H1 (cell line): ENCODE measurements at regions not wholly inside any gene's neighbourhood (a gene's known extent, or its start where the extent isn't known, plus 50 kb on each side); places are given as distances from the start of the nearest gene placed in this dataset.

Experiments used
- CTCF ChIA-PET: fragments of 300-600 bp; sonication (Branson Sonifier 250); formaldehyde crosslinking; loops from one replicate; lab custom pipeline; 2021; ENCODE audit not compliant: partially characterized antibody; lab: Charles Lee
- POLR2A ChIA-PET: fragments of 300-600 bp; sonication (Branson Sonifier 250); formaldehyde crosslinking; loops from one replicate; lab custom pipeline; 2021; ENCODE audit warnings: inconsistent platforms; ENCODE audit not compliant: partially characterized antibody; lab: Charles Lee
- DNase-seq, 2 experiments: peaks; one replicate each; pipeline versions ENCODE4 v3.0.0 to v3.0.0-alpha.2; 2010 to 2022; ENCODE audit warnings: low spot score in 2 of 2, low read depth in 1 of 2, mixed read lengths in 1 of 2
- FAIRE-seq: peaks from 2 replicates; lab custom pipeline; 2011; peaks lifted over from hg19 to GRCh38; lab: Jason Lieb, UNC
- H2AFZ ChIP-seq: 2 replicates; pipeline ENCODE4 v1.8.1; 2012; ENCODE audit warnings: low read length, inconsistent platforms
- H2AK5ac ChIP-seq: 2 replicates; pipeline ENCODE4 v1.6.1; 2013; ENCODE audit warnings: low read depth, low read length
- H2BK120ac ChIP-seq: replicated peaks from 2 replicates; pipeline ENCODE3; 2013; ENCODE audit warnings: low read depth, low read length, inconsistent platforms
- H2BK12ac ChIP-seq: 2 replicates; pipeline ENCODE4 v1.6.1; 2013; ENCODE audit warnings: low read depth, low read length
- H2BK15ac ChIP-seq: 2 replicates; pipeline ENCODE4 v1.6.1; 2013; ENCODE audit warnings: low read length
- H2BK20ac ChIP-seq: 2 replicates; pipeline ENCODE4 v1.6.1; 2013; ENCODE audit warnings: low read length
- H2BK5ac ChIP-seq: 2 replicates; pipeline ENCODE4 v1.6.1; 2013; ENCODE audit warnings: low read depth, low read length
- H3K14ac ChIP-seq: 2 replicates; pipeline ENCODE4 v1.6.1; 2013; ENCODE audit warnings: inconsistent platforms; ENCODE audit not compliant: insufficient read length
- H3K18ac ChIP-seq: 2 replicates; pipeline ENCODE4 v1.6.1; 2013; ENCODE audit warnings: low read length; ENCODE audit errors: extremely low read depth
- H3K23ac ChIP-seq: 2 replicates; pipeline ENCODE4 v1.6.1; 2013; ENCODE audit warnings: inconsistent platforms; ENCODE audit not compliant: insufficient read length
- H3K23me2 ChIP-seq: 2 replicates; pipeline ENCODE4 v1.6.1; 2013; ENCODE audit warnings: low read depth, low read length
- H3K27ac ChIP-seq: 2 replicates; pipeline ENCODE4 v1.6.1; 2011; ENCODE audit warnings: low read depth, low read length, inconsistent platforms
- H3K27me3 ChIP-seq, 4 experiments: replicated peaks in 1 of 4; 1 replicate in 1 of 4; 2 replicates in 3 of 4; pipeline versions ENCODE4 v1.6.1 to v1.8.1; 2011 to 2013; ENCODE audit warnings: low read length in 3 of 4, mild to moderate bottlenecking in 3 of 4, inconsistent platforms in 2 of 4, mixed read lengths in 2 of 4, moderate library complexity in 1 of 4; ENCODE audit not compliant: control insufficient read depth in 3 of 4, insufficient read depth in 3 of 4; ENCODE audit errors: extremely low read depth in 1 of 4
- H3K36me3 ChIP-seq, 4 experiments: 2 replicates each; pipeline versions ENCODE4 v1.6.1 to v1.8.1; 2011 to 2013; ENCODE audit warnings: mild to moderate bottlenecking in 4 of 4, low read length in 3 of 4, moderate library complexity in 2 of 4, control low read depth in 1 of 4, inconsistent platforms in 1 of 4; ENCODE audit not compliant: insufficient read depth in 4 of 4, control insufficient read depth in 2 of 4
- H3K4ac ChIP-seq: replicated peaks from 2 replicates; pipeline ENCODE3; 2013; ENCODE audit warnings: low read length, low read depth, mixed read lengths, inconsistent platforms; ENCODE audit not compliant: insufficient read length
- H3K4me1 ChIP-seq, 4 experiments: replicated peaks in 1 of 4; 1 replicate in 1 of 4; 2 replicates in 3 of 4; pipeline versions ENCODE4 v1.6.1 to v1.8.1; 2011 to 2013; ENCODE audit warnings: low read length in 3 of 4, inconsistent platforms in 2 of 4, mixed read lengths in 1 of 4; ENCODE audit not compliant: insufficient read depth in 4 of 4, control insufficient read depth in 3 of 4
- H3K4me2 ChIP-seq, 2 experiments: 2 replicates each; pipeline versions ENCODE4 v1.6.1 to v1.8.1; 2011 to 2013; ENCODE audit warnings: low read depth in 2 of 2, low read length in 2 of 2, control low read depth in 1 of 2, inconsistent platforms in 1 of 2, mild to moderate bottlenecking in 1 of 2; ENCODE audit not compliant: insufficient read depth in 1 of 2
- H3K4me3 ChIP-seq, 4 experiments: fragments of 200-600, 300-600 bp in 1 of 4; sonication (generic), shearing (Covaris generic), sonication (Bioruptor Twin) in 1 of 4; 2 replicates each; pipeline versions ENCODE4 v1.5.1 to v1.8.1; 2011 to 2016; ENCODE audit warnings: low read length in 4 of 4, low read depth in 3 of 4, control low read depth in 2 of 4, inconsistent platforms in 2 of 4, mild to moderate bottlenecking in 2 of 4, mixed read lengths in 1 of 4, moderate library complexity in 1 of 4; ENCODE audit not compliant: insufficient read depth in 2 of 4; ENCODE audit errors: extremely low read depth in 1 of 4
- H3K56ac ChIP-seq: replicated peaks from 2 replicates; pipeline ENCODE3; 2013; ENCODE audit warnings: low read depth, mild to moderate bottlenecking, mixed read lengths, low read length, inconsistent platforms; ENCODE audit not compliant: insufficient read length
- H3K79me1 ChIP-seq: 2 replicates; pipeline ENCODE4 v1.6.1; 2013; ENCODE audit warnings: low read depth, low read length, control low read depth
- H3K79me2 ChIP-seq, 2 experiments: 2 replicates each; pipeline versions ENCODE4 v1.6.1 to v1.8.1; 2012 to 2013; ENCODE audit warnings: low read length in 2 of 2, mild to moderate bottlenecking in 2 of 2, inconsistent platforms in 1 of 2; ENCODE audit not compliant: insufficient read depth in 2 of 2, control insufficient read depth in 1 of 2
- H3K9ac ChIP-seq, 4 experiments: replicated peaks in 1 of 4; 1 replicate in 1 of 4; 2 replicates in 3 of 4; pipeline versions ENCODE4 v1.6.1 to v1.8.1; 2011 to 2013; ENCODE audit warnings: low read depth in 3 of 4, low read length in 3 of 4, control low read depth in 2 of 4, mild to moderate bottlenecking in 2 of 4, moderate library complexity in 2 of 4, inconsistent platforms in 1 of 4; ENCODE audit errors: extremely low read depth in 1 of 4
- H3K9me3 ChIP-seq, 2 experiments: 2 replicates each; pipeline versions ENCODE4 v1.6.1 to v1.8.1; 2012 to 2013; ENCODE audit warnings: mild to moderate bottlenecking in 2 of 2, moderate library complexity in 2 of 2, control low read depth in 1 of 2, inconsistent platforms in 1 of 2, low read depth in 1 of 2, low read length in 1 of 2, mixed read lengths in 1 of 2; ENCODE audit not compliant: insufficient read depth in 2 of 2
- H4K20me1 ChIP-seq, 2 experiments: replicated peaks in 1 of 2; 2 replicates each; pipeline versions ENCODE3 to v1.8.1; 2011 to 2013; ENCODE audit warnings: inconsistent platforms in 2 of 2, low read length in 2 of 2, mild to moderate bottlenecking in 1 of 2; ENCODE audit not compliant: insufficient read depth in 2 of 2, control insufficient read depth in 1 of 2
- H4K5ac ChIP-seq: 2 replicates; pipeline ENCODE4 v1.6.1; 2013; ENCODE audit warnings: low read length, low read depth, mixed read lengths, inconsistent platforms; ENCODE audit not compliant: insufficient read length
- H4K8ac ChIP-seq: 2 replicates; pipeline ENCODE4 v1.8.0; 2013; ENCODE audit warnings: mild to moderate bottlenecking, moderate library complexity, low read length, inconsistent platforms; ENCODE audit not compliant: insufficient read depth; ENCODE audit errors: extremely low read depth
- H4K91ac ChIP-seq: replicated peaks from 2 replicates; pipeline ENCODE3; 2013; ENCODE audit warnings: low read length, mixed read lengths, inconsistent platforms; ENCODE audit not compliant: insufficient read length
- CBX8 ChIP-seq: fragments of 300-800, 300-1000 bp; sonication (generic); IDR thresholded peaks from 2 replicates; pipeline ENCODE4 v1.7.1; 2016; ENCODE audit warnings: low read depth, low read length, borderline replicate concordance
- CEBPB ChIP-seq: IDR thresholded peaks from 2 replicates; pipeline ENCODE4 v1.6.1; 2012; ENCODE audit warnings: low read depth, low read length
- GTF2F1 ChIP-seq: IDR thresholded peaks from 2 replicates; pipeline ENCODE4 v1.6.1; 2012; ENCODE audit warnings: low read depth, low read length, improper control_type of control experiment, borderline replicate concordance
- WGBS, 2 experiments: shearing (Covaris generic) in 1 of 2; methylation state at CpG; one replicate each; pipeline versions ENCODE4 v1.1.6 to v1.1.7; 2013 to 2015; ENCODE audit warnings: low lambda C conversion rate in 2 of 2, mixed read lengths in 2 of 2, inconsistent platforms in 1 of 2, low coverage in 1 of 2, missing lambda C conversion rate in 1 of 2; ENCODE audit not compliant: insufficient replicate concordance in 2 of 2, insufficient coverage in 1 of 2, insufficient read length in 1 of 2; ENCODE audit errors: extremely low coverage in 1 of 2, missing lambda C conversion rate in 1 of 2; 5-methylcytosine and 5-hydroxymethylcytosine counted together

- Histone ChIP-seq H4K20me1 (no peaks in the 10 kb centered on the region), H3K9me3 (no peaks in the 10 kb centered on the region), H4K91ac (no peak overlapping the region), H4K8ac (no peak overlapping the region), H3K79me2 (no peaks in the 10 kb centered on the region)
- TF ChIP-seq GTF2F1: no peak
- TF ChIP-seq CBX8: no peak
- TF ChIP-seq CEBPB: no peak
- TF ChIP-seq, all 59 proteins: peak for 0
- H2BK5ac ChIP-seq: no peak overlapping the region
- no peak for FAIRE-seq
- 97% methylated on average over 3 of the region's 3 CpGs; no CpG with 5 or more reads in 1 of the 2 experiments for whole genome bisulfite sequencing, 2 experiments
- no peak for DNase-seq
- H3K27me3 ChIP-seq: no peaks in the 10 kb centered on the region
- no peak overlapping the region for H2AFZ ChIP-seq
- H3K23ac ChIP-seq: no peak overlapping the region
- no peaks in the 10 kb centered on the region for H3K23me2 ChIP-seq
- no peak overlapping the region for H3K9ac ChIP-seq
- no peaks in the 10 kb centered on the region for H3K79me1 ChIP-seq
- H2BK12ac ChIP-seq: no peak overlapping the region
- no peak overlapping the region for H3K18ac ChIP-seq
- no peak overlapping the region for H3K4me3 ChIP-seq
- no peak overlapping the region for H2BK20ac ChIP-seq
- no peak overlapping the region for H3K56ac ChIP-seq
- H3K36me3 ChIP-seq: no peaks in the 10 kb centered on the region
- H3K4me2 ChIP-seq: no peak overlapping the region
- H3K27ac ChIP-seq: no peak overlapping the region
- H3K14ac ChIP-seq: no peak overlapping the region
- no peak overlapping the region for H2BK15ac ChIP-seq
- ChIA-PET CTCF (interaction anchor here (0.7 kb wide), 1 partner anchor 33 kb away, joined by 3 read pairs; no protein-coding TSS in a partner anchor), POLR2A (no interaction called here)
- no peak overlapping the region for H4K5ac ChIP-seq
- no peaks in the 10 kb centered on the region for H3K4me1 ChIP-seq
- H3K4ac ChIP-seq: no peak overlapping the region
- H2BK120ac ChIP-seq: no peak overlapping the region
- H2AK5ac ChIP-seq: no peak overlapping the region
These were observed 120.7 kb downstream of the CTAGE1 start for GRCh38 chr18:22297008-22297407.
